ENCODE measurements at regions not wholly inside any gene's neighbourhood (a gene's known extent, or its start where the extent isn't known, plus 50 kb on each side); places are given as distances from the start of the nearest gene placed in this dataset.

- no peak for DNase-seq
- Histone ChIP-seq H3K36me3 (no peaks in the 10 kb centered on the region), H3K4me1 (no peaks in the 10 kb centered on the region), H3K9me3 (no peaks in the 10 kb centered on the region), H3K27me3 (no peaks in the 10 kb centered on the region), H3K4me3 (ENCODE audit: low read depth, low read length) (no peak overlapping the region)
- no peak for TF ChIP-seq CTCF (IDR thresholded peaks at IDR 0.05; ENCODE audit: low read depth, low read length)
Measured at GRCh38 chr6:76135481-76135880, 63.0 kb upstream of the IMPG1 start.

GRCh38 chr6:76134651-76135050, 62.2 kb upstream of the IMPG1 start:
- Histone ChIP-seq H3K36me3 (no peaks in the 10 kb centered on the region), H3K9me3 (no peaks in the 10 kb centered on the region), H3K4me3 (ENCODE audit: low read depth, low read length) (no peak overlapping the region), H3K27me3 (no peaks in the 10 kb centered on the region), H3K4me1 (no peaks in the 10 kb centered on the region)
- no peak for DNase-seq
- no peak for TF ChIP-seq CTCF (IDR thresholded peaks at IDR 0.05; ENCODE audit: low read depth, low read length)

- H3K36me3 ChIP-seq, result no peaks in the 10 kb centered on the region
- no peaks in the 10 kb centered on the region; the same call in 1 of the 2 replicates for H3K9me3 ChIP-seq
- H3K27me3 ChIP-seq, result no peaks in the 10 kb centered on the region
- no peak for TF ChIP-seq CTCF (IDR thresholded peaks at IDR 0.05; ENCODE audit: low read depth, low read length)
- no peaks in the 10 kb centered on the region for H3K4me1 ChIP-seq
- no peak overlapping the region for H3K4me3 ChIP-seq (ENCODE audit: low read depth, low read length)
- DNase-seq, result no peak
Measured at GRCh38 chr6:76124018-76124417, 51.6 kb upstream of the IMPG1 start.
